ENCODE measurements at regions not wholly inside any gene's neighbourhood (a gene's known extent, or its start where the extent isn't known, plus 50 kb on each side); places are given as distances from the start of the nearest gene placed in this dataset.
"Not testable (repeated sequence)": the region's sequence is repeated elsewhere in the genome, so short reads cannot be mapped to it uniquely, and the experiment has no call there.

- peak; percentile 51 for DNase-seq (ENCODE audit: insufficient read length, low spot score, missing footprints)
- Histone ChIP-seq H3K27ac (ENCODE audit: low read depth, low read length) (no peak overlapping the region), H3K4me2 (ENCODE audit: insufficient read depth, low read length) (no peak overlapping the region), H4K20me1 (ENCODE audit: insufficient read depth, low read length) (no peaks in the 10 kb centered on the region), H3K79me2 (ENCODE audit: insufficient read depth, low read length) (no peaks in the 10 kb centered on the region), H2AFZ (ENCODE audit: low read length) (no peak overlapping the region), H3K9me3 (ENCODE audit: low read depth, low read length) (no peaks in the 10 kb centered on the region), H3K36me3 (ENCODE audit: insufficient read depth, low read length) (no peaks in the 10 kb centered on the region), H3K27me3 (ENCODE audit: insufficient read depth, low read length) (no peaks in the 10 kb centered on the region), H3K4me1 (ENCODE audit: insufficient read depth, low read length) (peaks cover 4% of the 10 kb centered on the region), H3K4me3 (ENCODE audit: insufficient read depth, low read length) (no peak overlapping the region)
- TF ChIP-seq CTCF (IDR thresholded peaks at IDR 0.05; ENCODE audit: extremely low read depth, low read depth, low read length): no peak
Measured at GRCh38 chr5:124103671-124104070, 591.7 kb downstream of the CSNK1G3 start.

- H3K79me2 ChIP-seq (ENCODE audit: insufficient read depth, low read length); H2AFZ ChIP-seq (ENCODE audit: low read length); H4K20me1 ChIP-seq (ENCODE audit: insufficient read depth, low read length); DNase-seq (ENCODE audit: insufficient read length, low spot score, missing footprints); H3K4me1 ChIP-seq (ENCODE audit: insufficient read depth, low read length); H3K4me2 ChIP-seq (ENCODE audit: insufficient read depth, low read length); H3K36me3 ChIP-seq (ENCODE audit: insufficient read depth, low read length); H3K9me3 ChIP-seq (ENCODE audit: low read depth, low read length); H3K27me3 ChIP-seq (ENCODE audit: insufficient read depth, low read length); H3K4me3 ChIP-seq (ENCODE audit: insufficient read depth, low read length); H3K27ac ChIP-seq (ENCODE audit: low read depth, low read length): not testable (repeated sequence)
Measured at GRCh38 chr5:124103056-124103455, 591.1 kb downstream of the CSNK1G3 start.

- Histone ChIP-seq H2AFZ (ENCODE audit: low read length) (no peak overlapping the region), H3K4me2 (ENCODE audit: insufficient read depth, low read length) (no peak overlapping the region)
- no peak for TF ChIP-seq CTCF (IDR thresholded peaks at IDR 0.05; ENCODE audit: extremely low read depth, low read depth, low read length)
Measured at GRCh38 chr5:124102486-124102885, 590.5 kb downstream of the CSNK1G3 start.

GRCh38 chr5:124093658-124094057 is 581.7 kb downstream of the CSNK1G3 start:
- H2AFZ ChIP-seq (ENCODE audit: low read length): no peak overlapping the region
- no peaks in the 10 kb centered on the region for H3K4me1 ChIP-seq (ENCODE audit: insufficient read depth, low read length)
- no peaks in the 10 kb centered on the region for H3K9me3 ChIP-seq (ENCODE audit: low read depth, low read length)
- TF ChIP-seq CTCF (IDR thresholded peaks at IDR 0.05; ENCODE audit: extremely low read depth, low read depth, low read length): no peak
- H3K27me3 ChIP-seq (ENCODE audit: insufficient read depth, low read length): no peaks in the 10 kb centered on the region
- H3K4me2 ChIP-seq (ENCODE audit: insufficient read depth, low read length): no peak overlapping the region
- no peaks in the 10 kb centered on the region for H3K36me3 ChIP-seq (ENCODE audit: insufficient read depth, low read length)
- H3K79me2 ChIP-seq (ENCODE audit: insufficient read depth, low read length): no peaks in the 10 kb centered on the region
- no peak overlapping the region for H3K27ac ChIP-seq (ENCODE audit: low read depth, low read length)
- DNase-seq (ENCODE audit: insufficient read length, low spot score, missing footprints): no peak
- no peaks in the 10 kb centered on the region for H4K20me1 ChIP-seq (ENCODE audit: insufficient read depth, low read length)
- H3K4me3 ChIP-seq (ENCODE audit: insufficient read depth, low read length): no peak overlapping the region

More at GRCh38 chr5:124102486-124102885, 590.5 kb downstream of the CSNK1G3 start:
- Histone ChIP-seq H3K4me3 (ENCODE audit: insufficient read depth, low read length) (no peak overlapping the region), H3K4me1 (ENCODE audit: insufficient read depth, low read length) (peaks cover 4% of the 10 kb centered on the region), H3K27me3 (ENCODE audit: insufficient read depth, low read length) (no peaks in the 10 kb centered on the region), H3K9me3 (ENCODE audit: low read depth, low read length) (no peaks in the 10 kb centered on the region), H3K79me2 (ENCODE audit: insufficient read depth, low read length) (no peaks in the 10 kb centered on the region), H3K27ac (ENCODE audit: low read depth, low read length) (no peak overlapping the region), H4K20me1 (ENCODE audit: insufficient read depth, low read length) (no peaks in the 10 kb centered on the region), H3K36me3 (ENCODE audit: insufficient read depth, low read length) (no peaks in the 10 kb centered on the region)
- DNase-seq (ENCODE audit: insufficient read length, low spot score, missing footprints): peak; percentile 1
